HepG2 (cell line): ENCODE measurements at regions not wholly inside any gene's neighbourhood (a gene's known extent, or its start where the extent isn't known, plus 50 kb on each side); places are given as distances from the start of the nearest gene placed in this dataset.
"Not testable (repeated sequence)": the region's sequence is repeated elsewhere in the genome, so short reads cannot be mapped to it uniquely, and the experiment has no call there.

ENCODE experiments used
- ATAC-seq: fragments of 200-7000 bp; cut with Tn5 transposase; 3 replicates; pipeline ENCODE4 v1.9.1; 2020; ENCODE audit warnings: mild to moderate bottlenecking, moderate library complexity
- BruUV-seq: library from RNA; stranded (reverse); fragments of 400-500 nt; replicated peaks from 2 replicates; lab custom pipeline; 2021; lab: Mats Ljungman, UMichigan
- CTCF ChIA-PET: fragments of 300-600 bp; formaldehyde crosslinking; extraction: SDS; loops from one replicate; lab custom pipeline; 2021; ENCODE audit warnings: low total read pairs, inconsistent platforms, low intra/inter-chr PET ratio; lab: Yijun Ruan, JAX
- POLR2A ChIA-PET: fragments of 350-600 bp; sonication (Branson Sonifier 250); formaldehyde crosslinking; loops from one replicate; lab custom pipeline; 2020; ENCODE audit warnings: antibody characterized with exemption, inconsistent platforms; lab: Yijun Ruan, JAX
- DNase-seq: peaks from one replicate; pipeline ENCODE4 v3.0.0-alpha.2; 2015; ENCODE audit warnings: low spot score
- FAIRE-seq: peaks from 3 replicates; lab custom pipeline; 2011; peaks lifted over from hg19 to GRCh38; lab: Jason Lieb, UNC
- H2AFZ ChIP-seq: one replicate; pipeline ENCODE4 v1.6.1; 2011; ENCODE audit warnings: low read length, inconsistent platforms
- H3K27ac ChIP-seq: fragments of 300-600 bp; 3 replicates; pipeline ENCODE4 v1.8.0; 2011; ENCODE audit warnings: mixed run types, mild to moderate bottlenecking, mixed read lengths, low read length, inconsistent platforms; ENCODE audit not compliant: insufficient read depth; ENCODE audit errors: extremely low read length
- H3K27me3 ChIP-seq, 2 experiments: fragments of 200-600 bp in 1 of 2; 2 replicates in 1 of 2; 3 replicates in 1 of 2; pipeline versions ENCODE4 v1.6.0 to v1.8.0; 2011; ENCODE audit warnings: low read length in 2 of 2, mild to moderate bottlenecking in 2 of 2, moderate library complexity in 2 of 2, inconsistent platforms in 1 of 2; ENCODE audit not compliant: insufficient read depth in 2 of 2, control insufficient read depth in 1 of 2
- H3K36me3 ChIP-seq, 2 experiments: fragments of 200-600 bp in 1 of 2; replicated peaks in 1 of 2; 2 replicates in 1 of 2; 3 replicates in 1 of 2; pipeline versions ENCODE4 v1.5.1 to v1.8.0; 2011; ENCODE audit warnings: low read length in 2 of 2, inconsistent platforms in 1 of 2; ENCODE audit not compliant: insufficient read depth in 2 of 2, control insufficient read depth in 1 of 2
- H3K4me1 ChIP-seq: 2 replicates; pipeline ENCODE4 v1.5.1; 2012; ENCODE audit warnings: low read length, inconsistent platforms; ENCODE audit not compliant: insufficient read depth
- H3K4me2 ChIP-seq: 2 replicates; pipeline ENCODE4 v1.6.0; 2011; ENCODE audit warnings: low read depth, low read length, inconsistent platforms
- H3K4me3 ChIP-seq, 3 experiments: fragments of 200-600 bp in 1 of 3; sonication (generic), shearing (Covaris generic) in 1 of 3; replicated peaks in 1 of 3; 2 replicates each; pipeline ENCODE4 v1.5.1; 2011 to 2016; ENCODE audit warnings: low read length in 3 of 3, inconsistent platforms in 2 of 3, low read depth in 2 of 3, mild to moderate bottlenecking in 2 of 3, control low read depth in 1 of 3, mixed read lengths in 1 of 3; ENCODE audit not compliant: insufficient read depth in 1 of 3
- H3K79me2 ChIP-seq: one replicate; pipeline ENCODE4 v1.6.1; 2011; ENCODE audit warnings: low read length, inconsistent platforms; ENCODE audit not compliant: insufficient read depth
- H3K9ac ChIP-seq: 2 replicates; pipeline ENCODE4 v1.6.0; 2011; ENCODE audit warnings: mild to moderate bottlenecking, low read depth, low read length, inconsistent platforms; ENCODE audit not compliant: insufficient read depth
- H3K9me3 ChIP-seq: 2 replicates; pipeline ENCODE4 v1.5.1; 2012; ENCODE audit warnings: mild to moderate bottlenecking, low read length
- H4K20me1 ChIP-seq: 2 replicates; pipeline ENCODE4 v1.6.0; 2011; ENCODE audit warnings: inconsistent platforms, mild to moderate bottlenecking, low read length, moderate library complexity; ENCODE audit not compliant: insufficient read depth
- DNMT3B ChIP-seq: conservative IDR thresholded peaks from 2 replicates; pipeline ENCODE4 v1.6.1; 2016; ENCODE audit warnings: missing biosample characterization, control low read depth
- ISX ChIP-seq: sonication (generic); formaldehyde crosslinking; conservative IDR thresholded peaks from 2 replicates; pipeline ENCODE4 v1.5.0; 2020; ENCODE audit warnings: missing genetic modification reagents
- MAFF ChIP-seq: IDR thresholded peaks from 2 replicates; pipeline ENCODE4 v1.6.1; 2011; ENCODE audit warnings: low read depth, low read length, improper control_type of control experiment
- MAFK ChIP-seq, 2 experiments: IDR thresholded peaks in 1 of 2; conservative IDR thresholded peaks in 1 of 2; 2 replicates each; pipeline ENCODE4 v1.6.1; 2011; ENCODE audit warnings: improper control_type of control experiment in 2 of 2, low read length in 2 of 2
- NFIC ChIP-seq: IDR thresholded peaks from 2 replicates; pipeline ENCODE4 v1.6.1; 2012; ENCODE audit warnings: mild to moderate bottlenecking, low read length, inconsistent platforms
- WGBS: methylation state at CpG from one replicate; pipeline ENCODE4 v1.1.6; 2017; ENCODE audit warnings: low lambda C conversion rate; 5-methylcytosine and 5-hydroxymethylcytosine counted together
- in situ Hi-C: cut with HindIII; loops from 2 replicates; pipeline ENCODE4 v1.10.0; 2017; ENCODE audit warnings: low pct_unique_long_range_greater_than_20kb; ENCODE audit not compliant: extremely low pct_ligation_motif_present
- intact Hi-C: fragments of 100-400 bp; cut with micrococcal nuclease; formaldehyde crosslinking; loops from one replicate; pipeline ENCODE4 v1.10.0; 2022; ENCODE audit not compliant: unreplicated experiment

- BruUV-seq, FAIRE-seq, POLR2A ChIA-PET, H3K4me1 ChIP-seq, H3K4me2 ChIP-seq, DNase-seq, H3K27ac ChIP-seq, in situ Hi-C loops, H3K79me2 ChIP-seq, intact Hi-C loops, H3K27me3 ChIP-seq, ATAC-seq, H2AFZ ChIP-seq, H3K4me3 ChIP-seq, H4K20me1 ChIP-seq, CTCF ChIA-PET, H3K9ac ChIP-seq, H3K36me3 ChIP-seq: not testable (repeated sequence)
- H3K9me3 ChIP-seq, result peaks cover 97% of the 10 kb centered on the region
- TF ChIP-seq MAFK (conservative IDR thresholded peaks at IDR 0.05 in 1 of 2, IDR thresholded peaks at IDR 0.05 in 1 of 2; ENCODE audit: low read length in 2 of 2) (peak; percentile 76 to 81), MAFF (peak; percentile 77)
- WGBS, result 2% methylated on average over 1 of the region's 1 CpG
Observed at GRCh38 chr14:27908484-27908883, 858.1 kb upstream of the FOXG1 start.

GRCh38 chr14:27916326-27916725 is 850.3 kb upstream of the FOXG1 start:
- H3K79me2 ChIP-seq, result no peaks in the 10 kb centered on the region
- H3K4me3 ChIP-seq, result no peak overlapping the region
- no peak for TF ChIP-seq NFIC
- no peak for TF ChIP-seq ISX (CRISPR knock-in tag)
- TF ChIP-seq DNMT3B (CRISPR knock-in tag), result no peak
- no peak overlapping the region for H2AFZ ChIP-seq
- H4K20me1 ChIP-seq, result no peaks in the 10 kb centered on the region
- FAIRE-seq, result no peak
- H3K36me3 ChIP-seq, result no peaks in the 10 kb centered on the region
- POLR2A ChIA-PET, result no interaction called here
- no peak for ATAC-seq
- peaks cover 88% of the 10 kb centered on the region for H3K9me3 ChIP-seq
- intact Hi-C loops, result no loop called here
- CTCF ChIA-PET, result no interaction called here
- no peak overlapping the region for H3K27ac ChIP-seq
- BruUV-seq, result no TSS peak
- in situ Hi-C loops, result no loop called here
- WGBS, result 20% methylated on average over 3 of the region's 3 CpGs
- H3K4me1 ChIP-seq, result no peaks in the 10 kb centered on the region
- H3K27me3 ChIP-seq, result no peaks in the 10 kb centered on the region
- H3K9ac ChIP-seq, result no peak overlapping the region
- H3K4me2 ChIP-seq, result no peak overlapping the region
- DNase-seq, result no peak
